ENCODE measurements at regions not wholly inside any gene's neighbourhood (a gene's known extent, or its start where the extent isn't known, plus 50 kb on each side); places are given as distances from the start of the nearest gene placed in this dataset.

DNA sequence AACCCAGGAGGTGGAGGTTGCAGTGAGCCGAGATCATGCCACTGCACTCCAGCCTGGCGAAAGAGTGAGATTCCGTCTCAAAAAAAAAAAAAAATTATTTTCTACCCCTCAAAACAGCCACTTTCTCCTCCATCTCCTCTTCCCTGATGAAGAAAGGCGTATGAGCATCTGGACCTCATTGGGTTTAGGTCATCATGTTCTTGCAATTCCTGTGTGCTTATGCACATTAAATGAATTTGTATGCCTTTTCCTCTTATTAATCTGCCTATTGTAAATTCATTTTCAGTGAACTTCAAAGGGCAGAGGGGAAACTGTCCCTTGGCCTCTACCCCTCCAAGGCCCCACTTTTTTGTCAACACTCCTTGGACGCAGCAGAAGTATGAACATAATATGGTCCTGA, 117.8 kb downstream of the RPLP1 start:
- TF ChIP-seq GATA3 (IDR thresholded peaks at IDR 0.05; ENCODE audit: low read depth, low read length) (no peak), GATA2 (IDR thresholded peaks at IDR 0.05; ENCODE audit: low read depth, low read length) (no peak)

DNA sequence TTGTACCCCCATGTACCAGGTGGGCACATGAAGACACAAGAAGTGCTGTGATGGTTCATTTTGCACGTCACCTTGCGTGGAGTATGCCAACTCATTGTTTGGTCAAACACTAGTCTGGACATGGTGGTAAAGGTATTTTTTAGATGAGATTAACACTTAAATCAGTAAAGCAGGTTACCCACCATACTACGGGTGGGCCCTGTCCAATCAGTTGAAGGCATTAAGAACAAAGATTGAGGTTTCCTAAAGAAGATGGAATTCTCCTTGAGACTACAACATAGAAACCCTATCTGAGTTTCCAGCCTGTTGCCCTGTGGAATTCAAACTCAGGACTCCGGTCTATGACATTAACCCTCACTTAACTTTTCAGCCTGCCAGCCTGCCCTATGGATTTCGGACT, 118.4 kb downstream of the RPLP1 start:
- TF ChIP-seq GATA2 (IDR thresholded peaks at IDR 0.05; ENCODE audit: low read depth, low read length) (no peak), GATA3 (IDR thresholded peaks at IDR 0.05; ENCODE audit: low read depth, low read length) (no peak)

DNA sequence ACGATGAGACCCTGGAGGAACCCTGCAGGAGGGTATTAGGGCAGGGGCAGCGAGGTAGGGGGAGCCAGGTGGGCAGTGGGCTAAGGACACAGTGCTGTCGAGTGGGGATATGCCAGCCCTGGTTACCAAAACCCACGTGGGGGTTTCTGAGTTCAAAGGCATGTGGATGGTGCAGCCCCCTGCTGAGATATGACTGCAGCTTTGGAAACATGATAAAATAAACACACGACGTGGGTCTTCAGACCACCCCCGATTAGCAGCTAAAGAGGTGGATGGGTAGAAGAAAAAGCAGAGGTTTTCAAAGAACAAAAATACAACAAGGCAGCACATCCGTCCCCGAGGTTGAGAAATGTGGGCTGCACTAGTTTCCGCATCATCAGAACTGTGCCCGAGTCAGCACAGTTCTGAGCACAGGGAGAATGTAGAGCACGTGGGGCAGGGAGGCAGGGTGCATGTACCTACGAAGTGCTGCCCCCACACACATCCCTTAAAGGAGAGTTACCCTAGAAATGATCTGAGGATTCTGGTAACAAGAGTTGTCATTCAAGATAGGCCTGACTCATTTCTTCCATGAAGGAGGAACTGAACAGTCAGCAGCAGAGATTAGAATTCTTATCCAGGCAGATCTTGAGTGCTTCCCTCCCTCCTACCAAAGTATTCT, 121.3 kb downstream of the RPLP1 start:
- TF ChIP-seq GATA3 (IDR thresholded peaks at IDR 0.05; ENCODE audit: low read depth, low read length) (no peak), GATA2 (IDR thresholded peaks at IDR 0.05; ENCODE audit: low read depth, low read length) (no peak)

DNA sequence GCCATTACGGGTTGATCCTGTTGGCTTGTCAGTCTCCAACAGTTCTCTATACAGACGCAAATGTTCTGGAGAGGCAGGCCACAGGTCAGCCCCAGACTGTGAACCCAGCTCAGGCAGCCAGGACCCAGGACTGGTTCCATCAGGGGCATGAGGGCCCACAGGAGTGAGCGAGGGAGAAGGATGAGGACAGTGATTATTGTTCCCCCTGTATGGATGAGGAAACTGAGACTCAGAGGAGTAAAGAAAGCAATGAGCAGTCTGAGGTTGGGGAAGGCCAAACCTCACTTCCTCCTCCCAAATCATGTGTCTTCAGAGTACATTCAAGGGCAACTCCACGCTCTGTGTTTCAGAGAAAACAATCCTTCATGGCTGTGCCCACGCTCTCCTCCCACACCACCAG, 121.9 kb downstream of the RPLP1 start:
- no peak for TF ChIP-seq GATA2 (IDR thresholded peaks at IDR 0.05; ENCODE audit: low read depth, low read length)

DNA sequence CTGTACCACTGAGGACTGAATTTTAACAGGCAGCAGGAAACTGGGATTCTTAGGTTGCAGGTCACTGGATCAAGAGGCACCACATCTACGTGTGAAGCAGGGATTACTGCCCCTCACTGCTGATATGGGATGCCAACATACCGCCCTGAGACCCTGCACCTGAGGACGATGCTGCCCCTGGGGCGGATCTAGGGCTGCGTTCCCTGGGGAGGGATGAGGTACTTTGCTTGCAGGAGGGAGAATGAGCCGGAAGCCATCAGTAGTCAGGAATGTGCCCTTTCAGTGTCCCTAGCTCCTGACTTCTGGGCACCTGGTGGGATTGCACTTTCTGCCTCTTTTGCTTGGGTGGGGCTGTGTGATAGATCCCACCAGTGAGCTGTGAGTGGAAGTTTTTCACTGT, 122.8 kb downstream of the RPLP1 start:
- TF ChIP-seq GATA3 (IDR thresholded peaks at IDR 0.05; ENCODE audit: low read depth, low read length), result no peak
- no peak for TF ChIP-seq GATA2 (IDR thresholded peaks at IDR 0.05; ENCODE audit: low read depth, low read length)

DNA sequence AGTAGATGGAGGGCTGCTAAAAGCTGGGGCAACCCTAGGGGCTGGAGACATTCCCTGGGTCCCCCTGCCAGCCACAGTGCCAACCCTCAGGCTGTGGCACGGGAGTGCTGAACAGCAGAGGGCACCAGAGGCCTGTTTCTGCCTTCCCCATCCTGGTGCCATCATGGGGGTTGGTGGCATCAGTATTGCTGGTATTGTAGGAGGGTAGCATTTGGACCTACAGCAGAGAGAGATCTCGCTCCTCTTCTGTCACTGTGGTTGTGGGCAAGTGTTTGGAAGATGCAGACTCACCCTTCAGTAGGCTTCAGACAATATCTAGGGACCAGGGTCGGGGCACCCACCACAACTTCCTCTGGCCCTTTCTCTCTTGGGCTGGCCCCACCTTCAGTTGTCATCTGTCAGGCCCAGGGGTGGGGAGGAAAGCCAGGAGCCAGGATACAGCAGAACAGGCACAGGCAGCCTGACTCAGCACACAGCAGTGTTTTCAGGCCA, 123.5 kb downstream of the RPLP1 start:
- TF ChIP-seq GATA3 (IDR thresholded peaks at IDR 0.05; ENCODE audit: low read depth, low read length) (no peak), GATA2 (IDR thresholded peaks at IDR 0.05; ENCODE audit: low read depth, low read length) (no peak)

DNA sequence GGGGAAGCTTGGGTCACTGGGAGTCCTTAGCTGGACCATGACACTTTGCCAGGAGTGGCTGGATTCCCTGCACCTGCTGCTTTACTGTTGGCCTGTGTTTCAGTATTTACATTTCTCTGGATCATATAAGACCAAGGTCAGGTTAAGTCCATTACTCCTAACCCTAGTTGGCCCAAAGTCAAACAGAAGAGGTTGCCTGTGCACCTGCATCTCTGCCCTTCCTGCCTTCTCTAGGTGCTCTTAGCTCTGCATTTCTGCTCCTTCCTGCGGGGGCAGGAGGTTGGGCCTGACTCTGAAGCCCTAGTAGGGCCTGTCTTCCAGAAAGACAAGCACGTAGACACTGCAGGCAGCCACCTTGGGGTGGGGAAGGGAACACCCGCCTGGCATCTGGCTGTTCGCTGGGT, 124.3 kb downstream of the RPLP1 start:
- TF ChIP-seq GATA3 (IDR thresholded peaks at IDR 0.05; ENCODE audit: low read depth, low read length), result no peak
- no peak for TF ChIP-seq GATA2 (IDR thresholded peaks at IDR 0.05; ENCODE audit: low read depth, low read length)

DNA sequence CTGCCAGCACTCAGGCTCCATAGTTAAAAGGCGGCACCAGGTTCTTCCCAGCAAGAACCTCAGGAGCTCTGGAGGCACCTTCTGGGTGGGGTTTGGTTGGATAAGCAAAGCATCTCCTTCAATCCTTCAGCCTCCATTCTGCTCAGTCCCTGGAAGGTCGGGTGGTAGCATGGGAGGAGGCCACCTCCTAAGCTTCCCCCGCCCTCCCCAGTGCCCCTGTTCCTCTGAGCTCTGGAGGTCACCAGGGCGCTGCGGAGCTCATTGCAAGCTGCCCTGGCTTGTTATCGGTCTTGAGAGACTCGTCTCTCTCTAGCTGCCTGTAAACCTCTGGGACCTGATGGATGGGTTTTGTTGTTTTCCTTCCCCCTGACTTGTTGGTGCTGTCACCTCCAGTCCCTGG, 124.8 kb downstream of the RPLP1 start:
- TF ChIP-seq GATA2 (IDR thresholded peaks at IDR 0.05; ENCODE audit: low read depth, low read length), result no peak
- TF ChIP-seq GATA3 (IDR thresholded peaks at IDR 0.05; ENCODE audit: low read depth, low read length), result no peak

DNA sequence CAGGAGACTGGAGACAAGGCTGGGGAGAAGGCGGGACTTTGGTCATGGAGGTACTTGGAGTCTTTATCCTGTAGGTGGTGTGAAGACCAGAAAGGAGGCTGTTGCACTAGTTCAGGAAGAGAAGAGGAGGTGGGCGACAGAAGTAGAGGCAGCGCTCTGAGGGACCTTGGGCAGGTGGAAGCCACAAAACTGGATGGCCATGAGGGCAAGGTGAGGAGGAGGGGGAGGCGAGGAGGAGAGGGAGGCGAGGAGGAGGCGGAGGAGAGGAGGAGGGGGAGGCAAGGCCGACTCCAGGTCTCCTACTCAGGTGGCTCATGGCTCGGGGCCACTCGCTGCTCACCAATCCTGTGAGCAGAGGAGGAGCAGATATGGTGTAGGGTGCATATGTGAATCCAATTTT, 125.6 kb downstream of the RPLP1 start:
- no peak for TF ChIP-seq GATA2 (IDR thresholded peaks at IDR 0.05; ENCODE audit: low read depth, low read length)
- no peak for TF ChIP-seq GATA3 (IDR thresholded peaks at IDR 0.05; ENCODE audit: low read depth, low read length)

DNA sequence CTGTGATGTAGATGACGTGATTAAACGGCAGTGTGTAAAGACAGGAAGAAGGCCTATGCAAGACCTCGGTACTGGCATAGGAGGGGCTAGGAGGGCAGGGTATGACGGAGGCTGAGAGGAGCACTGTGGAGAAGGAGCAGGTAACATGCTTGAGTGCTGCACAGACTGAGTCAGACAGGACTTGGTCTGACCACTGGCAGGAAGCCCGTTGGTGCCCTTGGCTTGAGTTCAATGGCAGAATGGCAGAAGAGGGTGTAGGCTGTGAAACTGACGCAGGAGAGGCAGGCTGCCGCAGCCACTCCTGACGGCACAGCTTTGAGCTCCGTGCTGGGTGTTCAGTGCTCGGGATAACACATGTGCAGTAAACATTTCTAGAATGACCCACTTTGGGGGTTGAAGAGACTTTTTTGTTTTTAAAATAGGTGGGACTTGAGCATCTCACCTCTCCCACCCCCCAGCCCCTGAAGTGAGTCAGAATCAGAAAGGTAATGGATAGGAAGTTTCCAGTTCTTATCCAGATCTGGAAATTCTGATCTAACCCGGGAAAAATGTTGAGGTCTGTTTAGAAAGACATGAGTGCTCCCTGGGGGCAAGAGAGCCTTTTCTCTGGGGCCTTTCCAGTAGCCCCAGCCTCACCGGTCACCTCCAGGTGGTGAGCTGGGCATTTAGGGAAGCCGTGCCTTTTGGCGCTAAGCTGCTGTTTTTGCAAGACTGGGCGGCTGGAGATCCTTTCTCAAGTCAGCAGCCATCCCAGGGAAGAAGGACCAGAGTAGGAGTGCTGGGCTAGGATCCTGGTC, 126.4 kb downstream of the RPLP1 start:
- no peak for TF ChIP-seq GATA3 (IDR thresholded peaks at IDR 0.05; ENCODE audit: low read depth, low read length)
- no peak for TF ChIP-seq GATA2 (IDR thresholded peaks at IDR 0.05; ENCODE audit: low read depth, low read length)

DNA sequence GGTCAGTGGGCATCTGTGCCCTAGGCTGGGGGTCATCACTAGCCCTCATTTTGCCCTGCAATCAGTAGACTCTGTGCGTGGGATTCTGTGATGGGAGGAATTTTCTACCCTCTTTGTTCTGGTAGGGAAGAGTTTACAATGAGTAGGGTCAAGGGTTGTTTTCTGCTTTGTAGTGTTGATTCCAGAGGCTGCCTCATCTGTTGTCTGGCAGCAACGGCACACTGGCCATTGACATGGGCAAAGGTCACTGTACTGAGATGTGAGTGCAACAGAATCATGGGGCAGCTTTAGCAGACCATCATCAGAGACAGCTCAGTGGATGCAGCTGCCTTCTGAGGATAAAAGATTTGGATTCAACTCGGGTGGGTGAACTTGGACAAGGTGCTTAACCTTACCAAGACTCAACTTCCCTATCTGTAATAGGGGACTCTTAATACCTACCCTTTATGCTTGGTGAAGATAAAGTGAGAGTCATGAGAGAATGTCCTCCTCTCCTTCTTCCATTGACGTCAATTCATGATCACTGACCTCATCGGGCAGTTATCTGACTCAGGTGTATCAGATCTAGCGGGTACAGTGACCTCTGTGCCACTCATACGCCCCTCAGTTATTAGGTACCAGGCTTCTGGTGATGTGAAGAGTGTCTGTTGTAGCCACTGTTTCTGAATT, 127.5 kb downstream of the RPLP1 start:
- no peak for TF ChIP-seq GATA3 (IDR thresholded peaks at IDR 0.05; ENCODE audit: low read depth, low read length)
- no peak for TF ChIP-seq GATA2 (IDR thresholded peaks at IDR 0.05; ENCODE audit: low read depth, low read length)

DNA sequence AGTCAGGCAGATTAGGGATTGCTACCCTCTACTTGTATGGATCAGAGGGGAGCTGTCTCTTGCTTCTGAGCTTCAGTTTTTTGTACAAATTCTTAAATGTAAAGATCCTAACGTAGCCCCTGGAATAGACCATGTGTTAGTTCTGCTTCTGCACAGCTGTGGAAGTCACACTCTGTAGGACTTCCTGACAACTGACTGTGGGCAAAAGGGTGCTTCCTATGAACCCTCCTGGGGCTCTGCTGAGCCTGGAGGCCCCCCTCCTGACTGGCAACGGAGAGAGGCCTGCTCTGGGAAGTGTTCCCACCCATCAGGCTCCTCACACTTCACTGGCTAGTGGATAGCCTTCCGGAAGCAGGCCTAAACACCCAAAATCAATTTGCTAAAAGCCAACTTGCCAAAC, 131.0 kb downstream of the RPLP1 start:
- no peak for TF ChIP-seq GATA2 (IDR thresholded peaks at IDR 0.05; ENCODE audit: low read depth, low read length)
- TF ChIP-seq GATA3 (IDR thresholded peaks at IDR 0.05; ENCODE audit: low read depth, low read length), result no peak

DNA sequence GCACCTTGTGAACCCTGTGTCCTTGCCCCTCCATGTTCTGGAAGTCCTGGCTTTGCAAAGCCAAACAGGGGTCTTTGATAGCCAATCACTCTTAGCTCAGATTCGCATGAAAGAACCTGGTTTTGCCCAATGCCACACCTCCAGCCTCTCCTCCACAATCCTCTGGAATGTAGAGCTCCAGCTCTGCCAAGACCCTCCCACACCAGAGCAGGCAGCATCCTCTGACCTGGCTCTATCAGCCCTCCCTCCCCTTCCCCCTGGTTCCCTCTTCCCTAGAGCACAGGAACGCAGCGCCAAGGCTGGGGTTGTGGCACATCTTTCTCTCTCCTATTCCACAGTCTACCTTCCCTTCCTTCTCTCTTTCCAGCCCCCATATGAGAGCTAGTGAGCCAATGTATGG, 133.3 kb downstream of the RPLP1 start:
- no peak for TF ChIP-seq GATA3 (IDR thresholded peaks at IDR 0.05; ENCODE audit: low read depth, low read length)
- no peak for TF ChIP-seq GATA2 (IDR thresholded peaks at IDR 0.05; ENCODE audit: low read depth, low read length)

DNA sequence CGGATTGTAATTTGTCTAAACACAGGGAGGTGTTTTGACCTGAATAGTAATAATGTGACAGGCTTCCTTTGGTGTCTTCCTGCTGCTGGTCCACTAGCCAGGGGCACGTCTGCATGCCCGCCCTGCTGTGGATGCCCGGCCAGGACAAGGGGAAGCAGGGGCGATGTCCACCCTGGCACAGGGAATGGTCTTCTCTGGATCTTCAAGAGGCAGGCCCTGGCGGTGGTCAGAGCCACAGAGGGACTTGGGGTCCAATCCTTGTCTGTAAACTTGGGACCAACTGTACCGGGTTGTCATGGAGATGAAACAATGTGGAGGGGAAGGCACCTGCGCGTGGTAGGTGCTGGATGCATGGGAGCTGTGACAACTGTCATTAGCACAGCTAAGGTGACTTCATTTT, 134.1 kb downstream of the RPLP1 start:
- no peak for TF ChIP-seq GATA2 (IDR thresholded peaks at IDR 0.05; ENCODE audit: low read depth, low read length)
- no peak for TF ChIP-seq GATA3 (IDR thresholded peaks at IDR 0.05; ENCODE audit: low read depth, low read length)
